GM23338 (cell line): ENCODE measurements at regions not wholly inside any gene's neighbourhood (a gene's known extent, or its start where the extent isn't known, plus 50 kb on each side); places are given as distances from the start of the nearest gene placed in this dataset.
A peak's percentile ranks its signal among the peaks of the same experiment; 100 is the strongest.

Source experiments
- ATAC-seq: fragments of 200-7000 bp; cut with Tn5 transposase; 3 replicates; pipeline ENCODE4 v1.9.1; 2020
- DNase-seq: peaks from one replicate; pipeline ENCODE4 v3.0.0-alpha.2; 2015; ENCODE audit warnings: low spot score
- H2AFZ ChIP-seq: fragments of 200-600 bp; sonication (generic); 2 replicates; pipeline ENCODE4 v1.8.0; 2016; ENCODE audit warnings: antibody characterized with exemption, mild to moderate bottlenecking, moderate library complexity
- H3F3A ChIP-seq: fragments of 200-600 bp; sonication (generic); replicated peaks from 2 replicates; pipeline ENCODE4 v1.8.0; 2017; ENCODE audit warnings: antibody characterized with exemption, mixed run types, low read depth
- H3K27ac ChIP-seq: fragments of 200-600 bp; sonication (generic); 2 replicates; pipeline ENCODE4 v1.6.1; 2016; ENCODE audit warnings: low read depth
- H3K27me3 ChIP-seq: fragments of 200-600 bp; sonication (generic); 2 replicates; pipeline ENCODE4 v1.8.0; 2016; ENCODE audit warnings: mild to moderate bottlenecking, mixed run types, moderate library complexity; ENCODE audit not compliant: insufficient read depth
- H3K36me3 ChIP-seq: fragments of 200-600 bp; sonication (generic); 2 replicates; pipeline ENCODE4 v1.8.0; 2016; ENCODE audit warnings: mild to moderate bottlenecking; ENCODE audit not compliant: insufficient read depth
- H3K4me1 ChIP-seq: fragments of 200-600 bp; sonication (generic); 2 replicates; pipeline ENCODE4 v1.8.0; 2016; ENCODE audit warnings: mild to moderate bottlenecking, moderate library complexity; ENCODE audit not compliant: insufficient read depth
- H3K4me2 ChIP-seq: fragments of 200-600 bp; sonication (generic); 2 replicates; pipeline ENCODE4 v1.7.1; 2017; ENCODE audit warnings: mixed run types
- H3K4me3 ChIP-seq: fragments of 200-600 bp; sonication (generic); 2 replicates; pipeline ENCODE4 v1.6.1; 2016; ENCODE audit warnings: mixed run types
- H3K79me2 ChIP-seq: fragments of 200-600 bp; sonication (generic); replicated peaks from 2 replicates; pipeline ENCODE4 v1.8.0; 2017; ENCODE audit warnings: mild to moderate bottlenecking; ENCODE audit not compliant: insufficient read depth
- H3K9me2 ChIP-seq: fragments of 200-600 bp; sonication (generic); 2 replicates; pipeline ENCODE4 v1.8.0; 2017; ENCODE audit not compliant: insufficient read depth
- H4K20me1 ChIP-seq: fragments of 200-600 bp; sonication (generic); replicated peaks from 2 replicates; pipeline ENCODE4 v1.8.0; 2017; ENCODE audit warnings: mild to moderate bottlenecking; ENCODE audit not compliant: insufficient read depth
- H3K27ac Mint-ChIP-seq: 2 replicates; pipeline ENCODE4 v1.8.0; 2020; ENCODE audit warnings: inconsistent platforms, mild to moderate bottlenecking, moderate library complexity, mixed read lengths
- H3K27me3 Mint-ChIP-seq: 3 replicates; pipeline ENCODE4 v1.8.0; 2022; ENCODE audit warnings: low read depth, mild to moderate bottlenecking, moderate library complexity, mixed read lengths, inconsistent platforms; ENCODE audit not compliant: insufficient read depth, poor library complexity
- H3K36me3 Mint-ChIP-seq: 3 replicates; pipeline ENCODE4 v1.8.0; 2021; ENCODE audit warnings: low read depth, mild to moderate bottlenecking, inconsistent platforms, moderate library complexity, mixed read lengths
- H3K4me1 Mint-ChIP-seq: 3 replicates; pipeline ENCODE4 v1.8.0; 2020; ENCODE audit warnings: mild to moderate bottlenecking, inconsistent platforms, mixed read lengths
- H3K4me3 Mint-ChIP-seq: 3 replicates; pipeline ENCODE4 v1.8.0; 2021; ENCODE audit warnings: moderate library complexity, mild to moderate bottlenecking, inconsistent platforms, mixed read lengths
- H3K9me3 Mint-ChIP-seq: 3 replicates; pipeline ENCODE4 v1.8.0; 2020; ENCODE audit warnings: moderate library complexity, mild to moderate bottlenecking, inconsistent platforms, mixed read lengths
- CREB1 ChIP-seq: fragments of 250-450 bp; sonication (Bioruptor Pico); IDR thresholded peaks from 2 replicates; pipeline ENCODE4 v1.5.0; 2020; ENCODE audit warnings: low read depth, mild to moderate bottlenecking, moderate library complexity
- CTCF ChIP-seq, 2 experiments: fragments of 200-600 bp in 1 of 2; sonication (generic) in 1 of 2; conservative IDR thresholded peaks; 2 replicates each; pipeline versions ENCODE4 v1.5.1 to v1.6.1; 2016 to 2017; ENCODE audit warnings: antibody characterized with exemption in 2 of 2, low read depth in 2 of 2, mild to moderate bottlenecking in 2 of 2, moderate library complexity in 1 of 2
- ETS1 ChIP-seq: IDR thresholded peaks from 2 replicates; pipeline ENCODE4 v1.6.1; 2016; ENCODE audit warnings: antibody characterized with exemption
- EZH2 ChIP-seq: fragments of 200-600 bp; sonication (generic); IDR thresholded peaks from one replicate; pipeline ENCODE4 v1.8.0; 2017; ENCODE audit warnings: antibody characterized with exemption, mild to moderate bottlenecking, low read depth; ENCODE audit not compliant: unreplicated experiment
- EZH2phosphoT487 ChIP-seq: fragments of 200-600 bp; sonication (generic); IDR thresholded peaks from one replicate; pipeline ENCODE4 v1.8.1; 2018; ENCODE audit warnings: antibody characterized with exemption; ENCODE audit not compliant: unreplicated experiment
- JUNB ChIP-seq: IDR thresholded peaks from one replicate; pipeline ENCODE4 v1.6.1; 2016; ENCODE audit warnings: antibody characterized with exemption; ENCODE audit not compliant: unreplicated experiment
- NANOG ChIP-seq: IDR thresholded peaks from 2 replicates; pipeline ENCODE4 v1.6.1; 2016; ENCODE audit warnings: antibody characterized with exemption, borderline replicate concordance
- REST ChIP-seq: IDR thresholded peaks from one replicate; pipeline ENCODE4 v1.6.1; 2018; ENCODE audit warnings: antibody characterized with exemption; ENCODE audit not compliant: unreplicated experiment
- STAT1 ChIP-seq: IDR thresholded peaks from one replicate; pipeline ENCODE4 v1.6.1; 2016; ENCODE audit warnings: antibody characterized with exemption; ENCODE audit not compliant: unreplicated experiment
- ZNF114 ChIP-seq: fragments of 250-450 bp; sonication (Bioruptor Pico); IDR thresholded peaks from 2 replicates; pipeline ENCODE4 v1.5.0; 2020; ENCODE audit warnings: mild to moderate bottlenecking, moderate library complexity
- ZNF331 ChIP-seq: fragments of 250-450 bp; sonication (Bioruptor Pico); IDR thresholded peaks from 2 replicates; pipeline ENCODE4 v1.5.0; 2020; ENCODE audit warnings: low read depth, mild to moderate bottlenecking, moderate library complexity
- ZNF462 ChIP-seq: fragments of 250-450 bp; sonication (Bioruptor Pico); IDR thresholded peaks from 2 replicates; pipeline ENCODE4 v1.5.0; 2020; ENCODE audit warnings: mild to moderate bottlenecking, moderate library complexity

GRCh38 chr2:8573234-8573941 is 108.5 kb upstream of the ID2 start:
- Mint-ChIP-seq H3K36me3 (no peaks in the 10 kb centered on the region), H3K4me3 (no peak overlapping the region), H3K9me3 (no peaks in the 10 kb centered on the region), H3K4me1 (peaks cover 47% of the 10 kb centered on the region), H3K27me3 (peaks cover 14% of the 10 kb centered on the region), H3K27ac (peak overlapping the region; percentile 86)
- Histone ChIP-seq H3K27me3 (no peaks in the 10 kb centered on the region), H3K9me2 (no peaks in the 10 kb centered on the region), H3K4me2 (no peak overlapping the region; the same call in 1 of the 2 replicates), H3K27ac (no peak overlapping the region), H3F3A (no peaks in the 10 kb centered on the region), H4K20me1 (no peaks in the 10 kb centered on the region), H3K79me2 (no peaks in the 10 kb centered on the region), H3K36me3 (no peaks in the 10 kb centered on the region), H3K4me1 (0 out of 2 replicates have a peak, but pooled peaks cover 6% of the 10 kb centered on the region), H2AFZ (peak overlapping the region; percentile 52), H3K4me3 (no peak overlapping the region)
- peak; percentile 54 for DNase-seq
- peak; percentile 69 for ATAC-seq
- TF ChIP-seq ZNF114: no peak
- no peak for TF ChIP-seq ZNF331 (CRISPR knock-in tag)
- no peak for TF ChIP-seq CTCF (conservative IDR thresholded peaks at IDR 0.05; ENCODE audit: low read depth in 2 of 2)
- TF ChIP-seq REST: no peak
- no peak for TF ChIP-seq JUNB
- no peak for TF ChIP-seq NANOG
- TF ChIP-seq EZH2: no peak
- no peak for TF ChIP-seq ZNF462 (CRISPR knock-in tag)
- no peak for TF ChIP-seq ETS1
- TF ChIP-seq STAT1: no peak
- no peak for TF ChIP-seq EZH2phosphoT487
- no peak for TF ChIP-seq CREB1 (CRISPR knock-in tag)
